ENCODE measurements at regions not wholly inside any gene's neighbourhood (a gene's known extent, or its start where the extent isn't known, plus 50 kb on each side); places are given as distances from the start of the nearest gene placed in this dataset.

DNA sequence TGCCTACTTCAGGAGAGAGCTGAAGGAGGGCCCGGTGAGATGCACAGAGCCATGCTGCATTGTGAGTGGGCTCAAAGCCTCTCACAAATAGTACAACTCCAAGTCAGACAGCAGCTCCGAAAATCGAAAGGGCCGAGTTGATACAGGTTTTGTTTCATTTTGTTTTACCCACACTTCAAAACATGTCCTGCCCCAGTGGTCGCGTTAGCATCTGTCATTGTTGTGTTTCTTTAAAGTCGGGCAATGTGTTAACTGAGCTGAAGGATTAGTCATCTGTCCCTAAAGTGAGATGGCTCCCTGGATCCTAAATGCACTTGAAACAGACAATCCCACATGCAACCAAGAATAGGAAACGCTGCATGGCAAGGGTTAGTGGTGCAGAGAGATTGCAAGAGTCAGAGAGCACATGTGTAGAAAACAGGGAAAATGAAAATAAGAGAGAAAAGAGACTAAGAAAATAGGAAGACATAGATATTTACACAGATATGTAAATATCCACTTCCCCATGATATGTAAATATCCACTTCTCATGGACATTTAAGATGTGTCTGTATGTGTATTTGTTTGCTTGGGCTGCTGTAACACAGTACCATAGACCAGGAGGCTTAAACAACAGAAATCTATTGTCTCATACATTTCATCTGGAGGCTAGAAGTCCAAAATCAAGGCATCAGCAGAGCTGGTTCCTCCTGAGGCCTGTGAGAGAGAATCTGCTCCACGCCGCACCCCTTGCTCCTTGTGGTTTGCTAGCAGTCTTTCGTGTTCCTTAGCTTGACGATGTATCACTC, 131.4 kb upstream of the RAB4A start:
- Histone ChIP-seq H3K4me1 (ENCODE audit: control insufficient read depth, insufficient read depth, low read length) (no peaks in the 10 kb centered on the region), H3K9me3 (ENCODE audit: control insufficient read depth, insufficient read depth, low read depth, low read length) (peaks cover 19% of the 10 kb centered on the region), H3K27ac (ENCODE audit: low read depth, low read length) (no peak overlapping the region), H3K36me3 (ENCODE audit: control insufficient read depth, insufficient read depth, low read length) (peaks cover 3% of the 10 kb centered on the region; the same call in 1 of the 2 replicates), H3K27me3 (ENCODE audit: control insufficient read depth, insufficient read depth, low read length) (no peaks in the 10 kb centered on the region), H3K4me3 (ENCODE audit: low read depth, low read length) (no peak overlapping the region), H3K9ac (ENCODE audit: low read length) (no peak overlapping the region)

DNA sequence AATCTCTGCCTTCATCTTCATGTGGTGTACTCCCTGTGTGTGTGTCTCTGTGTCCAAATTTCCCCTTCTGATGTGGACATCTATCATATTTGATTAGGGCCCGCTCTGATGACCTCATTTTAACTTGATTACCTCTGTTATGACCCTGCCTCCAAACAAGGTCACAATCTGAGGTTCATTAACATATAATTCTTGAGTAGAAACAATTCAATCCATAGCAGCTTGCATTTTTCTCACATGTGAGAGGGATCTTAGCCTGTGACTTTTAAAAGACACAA, 130.9 kb upstream of the RAB4A start:
- Histone ChIP-seq H3K9ac (ENCODE audit: low read length) (no peak overlapping the region), H3K27me3 (ENCODE audit: control insufficient read depth, insufficient read depth, low read length) (no peaks in the 10 kb centered on the region)

DNA sequence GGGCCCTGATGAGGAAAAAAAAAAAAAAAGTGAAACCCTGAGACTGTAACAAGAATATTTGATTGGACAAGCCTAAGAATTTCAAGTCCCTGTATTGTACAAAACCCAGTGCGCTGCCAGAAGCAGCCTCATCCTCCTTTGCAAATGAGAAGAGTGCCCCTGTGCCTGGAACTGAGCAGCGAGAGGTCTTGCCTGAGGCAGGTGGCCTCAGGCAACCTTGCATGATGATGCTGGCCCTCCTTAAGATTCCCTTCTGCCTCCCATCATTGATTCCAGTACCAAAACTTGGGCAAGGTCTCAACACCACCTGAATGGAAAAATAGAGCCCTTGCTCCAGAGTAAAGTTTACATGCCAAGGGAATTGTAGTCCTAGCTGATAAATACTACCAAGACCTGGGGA, 129.6 kb upstream of the RAB4A start:
- peaks cover 3% of the 10 kb centered on the region; the same call in 1 of the 2 replicates for H3K36me3 ChIP-seq (ENCODE audit: control insufficient read depth, insufficient read depth, low read length)
- peaks cover 2% of the 10 kb centered on the region; the same call in 1 of the 2 replicates for H3K9me3 ChIP-seq (ENCODE audit: control insufficient read depth, insufficient read depth, low read depth, low read length)
- no peak overlapping the region for H3K27ac ChIP-seq (ENCODE audit: low read depth, low read length)
- H3K9ac ChIP-seq (ENCODE audit: low read length) = no peak overlapping the region
- no peaks in the 10 kb centered on the region for H3K27me3 ChIP-seq (ENCODE audit: control insufficient read depth, insufficient read depth, low read length)
- H3K4me3 ChIP-seq (ENCODE audit: low read depth, low read length) = no peak overlapping the region
- no peaks in the 10 kb centered on the region for H3K4me1 ChIP-seq (ENCODE audit: control insufficient read depth, insufficient read depth, low read length)

More for the DNA sequence above, 130.9 kb upstream of the RAB4A start:
- Histone ChIP-seq H3K36me3 (ENCODE audit: control insufficient read depth, insufficient read depth, low read length) (peaks cover 3% of the 10 kb centered on the region; the same call in 1 of the 2 replicates), H3K9me3 (ENCODE audit: control insufficient read depth, insufficient read depth, low read depth, low read length) (peaks cover 14% of the 10 kb centered on the region), H3K27ac (ENCODE audit: low read depth, low read length) (no peak overlapping the region), H3K4me3 (ENCODE audit: low read depth, low read length) (no peak overlapping the region), H3K4me1 (ENCODE audit: control insufficient read depth, insufficient read depth, low read length) (no peaks in the 10 kb centered on the region)

DNA sequence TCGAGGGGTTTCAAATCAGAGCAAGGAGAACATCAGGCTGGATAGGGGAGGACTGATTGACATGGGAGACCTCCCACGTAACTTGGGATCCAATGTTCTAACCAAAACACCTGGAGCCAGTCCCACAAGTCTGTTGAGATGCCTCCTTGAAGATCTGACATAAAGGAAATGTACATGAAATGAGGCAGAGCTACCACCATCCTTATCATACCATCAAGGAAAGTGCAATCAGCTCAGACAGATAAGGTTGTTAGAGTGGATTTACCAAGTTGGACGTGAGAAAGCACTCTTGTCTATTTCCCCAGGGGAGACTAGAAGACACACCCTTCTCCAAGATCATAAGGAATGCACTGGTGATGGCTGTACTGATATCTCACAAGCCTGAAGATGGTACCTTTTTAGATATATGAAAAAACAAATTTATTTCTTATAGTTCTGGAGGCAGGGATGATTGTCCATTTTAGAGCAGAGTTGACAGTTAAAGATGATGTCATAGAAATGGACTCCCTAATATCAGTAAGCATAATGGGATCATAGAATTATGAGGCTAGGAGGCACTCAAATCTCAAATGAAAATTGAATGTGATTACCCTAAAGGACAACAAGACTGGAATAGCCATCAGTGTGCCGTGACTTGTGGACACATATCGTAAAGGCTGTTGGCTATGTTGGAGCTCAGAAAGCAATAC, 129.1 kb upstream of the RAB4A start:
- H3K36me3 ChIP-seq (ENCODE audit: control insufficient read depth, insufficient read depth, low read length) = peaks cover 3% of the 10 kb centered on the region; the same call in 1 of the 2 replicates
- H3K9me3 ChIP-seq (ENCODE audit: control insufficient read depth, insufficient read depth, low read depth, low read length) = peaks cover 2% of the 10 kb centered on the region; the same call in 1 of the 2 replicates
- no peak overlapping the region for H3K27ac ChIP-seq (ENCODE audit: low read depth, low read length)
- H3K4me1 ChIP-seq (ENCODE audit: control insufficient read depth, insufficient read depth, low read length) = peaks cover 3% of the 10 kb centered on the region; the same call in 1 of the 2 replicates
- no peaks in the 10 kb centered on the region for H3K27me3 ChIP-seq (ENCODE audit: control insufficient read depth, insufficient read depth, low read length)
- H3K4me3 ChIP-seq (ENCODE audit: low read depth, low read length) = no peak overlapping the region
- no peak overlapping the region for H3K9ac ChIP-seq (ENCODE audit: low read length)

DNA sequence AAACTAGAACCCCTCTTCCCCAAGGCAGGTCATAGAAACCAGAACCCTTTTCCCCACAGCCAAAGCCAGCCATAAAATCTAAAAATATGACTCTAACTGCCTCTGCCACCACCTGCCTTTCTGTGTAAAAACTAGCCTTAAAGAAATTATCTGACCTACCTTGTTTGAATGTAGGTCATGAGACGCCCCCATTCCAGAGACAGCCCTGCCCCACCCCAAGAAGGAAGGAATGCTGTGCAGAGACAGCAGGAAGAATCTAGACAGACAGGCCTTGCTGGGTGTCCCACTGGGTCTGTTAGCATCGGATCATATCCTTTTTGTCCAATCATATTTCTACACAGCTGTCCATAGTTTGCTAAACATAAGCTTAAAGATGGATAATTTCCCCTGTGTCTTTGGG, 128.4 kb upstream of the RAB4A start:
- H3K9ac ChIP-seq (ENCODE audit: low read length) = no peak overlapping the region
- H3K36me3 ChIP-seq (ENCODE audit: control insufficient read depth, insufficient read depth, low read length) = peaks cover 3% of the 10 kb centered on the region; the same call in 1 of the 2 replicates
- peaks cover 9% of the 10 kb centered on the region; the same call in 1 of the 2 replicates for H3K4me1 ChIP-seq (ENCODE audit: control insufficient read depth, insufficient read depth, low read length)
- no peaks in the 10 kb centered on the region for H3K9me3 ChIP-seq (ENCODE audit: control insufficient read depth, insufficient read depth, low read depth, low read length)
- no peaks in the 10 kb centered on the region for H3K27me3 ChIP-seq (ENCODE audit: control insufficient read depth, insufficient read depth, low read length)
- H3K27ac ChIP-seq (ENCODE audit: low read depth, low read length) = no peak overlapping the region
- H3K4me3 ChIP-seq (ENCODE audit: low read depth, low read length) = no peak overlapping the region

DNA sequence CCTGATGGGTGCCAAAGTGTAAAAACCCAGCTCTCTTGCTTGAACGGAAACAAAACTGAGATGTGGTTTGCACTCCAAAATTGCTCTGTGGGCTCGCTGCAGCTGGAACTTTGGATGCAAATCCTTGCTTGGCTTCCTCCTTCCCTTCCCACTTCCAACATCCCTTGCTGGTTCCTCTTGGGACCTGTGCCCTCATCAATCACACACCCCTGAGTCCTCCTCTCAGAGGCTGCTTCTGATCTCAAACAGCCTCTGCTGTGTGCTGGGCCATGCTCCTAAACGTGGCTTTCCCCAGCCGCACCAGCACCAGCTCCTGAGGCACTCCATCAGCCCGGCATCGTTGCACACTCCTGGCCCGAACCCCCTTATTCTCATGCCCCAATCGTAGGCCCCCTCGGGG, 124.3 kb upstream of the RAB4A start:
- no peaks in the 10 kb centered on the region; the same call in 1 of the 2 replicates for H3K36me3 ChIP-seq (ENCODE audit: control insufficient read depth, insufficient read depth, low read length)
- H3K9ac ChIP-seq (ENCODE audit: low read length) = no peak overlapping the region
- H3K9me3 ChIP-seq (ENCODE audit: control insufficient read depth, insufficient read depth, low read depth, low read length) = no peaks in the 10 kb centered on the region
- no peak overlapping the region for H3K27ac ChIP-seq (ENCODE audit: low read depth, low read length)
- no peak overlapping the region for H3K4me3 ChIP-seq (ENCODE audit: low read depth, low read length)
- peaks cover 31% of the 10 kb centered on the region for H3K4me1 ChIP-seq (ENCODE audit: control insufficient read depth, insufficient read depth, low read length)
- no peaks in the 10 kb centered on the region for H3K27me3 ChIP-seq (ENCODE audit: control insufficient read depth, insufficient read depth, low read length)

DNA sequence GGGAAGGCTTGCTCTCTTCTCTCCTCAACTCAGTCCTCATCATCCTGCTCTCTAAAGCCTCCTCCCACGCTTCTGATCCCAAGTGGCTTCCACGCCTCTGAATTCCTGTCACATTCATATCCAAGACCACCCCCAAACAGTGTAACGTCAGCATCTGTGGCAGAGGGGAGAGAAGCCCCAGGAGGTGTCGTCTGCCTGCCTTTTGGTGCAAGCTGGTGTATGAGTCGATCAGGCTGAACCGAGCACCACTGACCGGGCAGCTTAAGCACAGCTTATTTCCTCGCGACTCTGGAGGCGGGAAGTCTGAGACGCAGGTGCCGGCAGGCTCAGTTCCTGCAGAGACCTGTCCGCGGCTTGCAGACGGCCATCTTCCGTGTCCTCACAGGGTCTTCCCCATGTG, 123.8 kb upstream of the RAB4A start:
- Histone ChIP-seq H3K4me3 (ENCODE audit: low read depth, low read length) (no peak overlapping the region), H3K9ac (ENCODE audit: low read length) (no peak overlapping the region), H3K4me1 (ENCODE audit: control insufficient read depth, insufficient read depth, low read length) (peaks cover 31% of the 10 kb centered on the region), H3K36me3 (ENCODE audit: control insufficient read depth, insufficient read depth, low read length) (no peaks in the 10 kb centered on the region; the same call in 1 of the 2 replicates), H3K9me3 (ENCODE audit: control insufficient read depth, insufficient read depth, low read depth, low read length) (no peaks in the 10 kb centered on the region), H3K27me3 (ENCODE audit: control insufficient read depth, insufficient read depth, low read length) (no peaks in the 10 kb centered on the region), H3K27ac (ENCODE audit: low read depth, low read length) (no peak overlapping the region)

DNA sequence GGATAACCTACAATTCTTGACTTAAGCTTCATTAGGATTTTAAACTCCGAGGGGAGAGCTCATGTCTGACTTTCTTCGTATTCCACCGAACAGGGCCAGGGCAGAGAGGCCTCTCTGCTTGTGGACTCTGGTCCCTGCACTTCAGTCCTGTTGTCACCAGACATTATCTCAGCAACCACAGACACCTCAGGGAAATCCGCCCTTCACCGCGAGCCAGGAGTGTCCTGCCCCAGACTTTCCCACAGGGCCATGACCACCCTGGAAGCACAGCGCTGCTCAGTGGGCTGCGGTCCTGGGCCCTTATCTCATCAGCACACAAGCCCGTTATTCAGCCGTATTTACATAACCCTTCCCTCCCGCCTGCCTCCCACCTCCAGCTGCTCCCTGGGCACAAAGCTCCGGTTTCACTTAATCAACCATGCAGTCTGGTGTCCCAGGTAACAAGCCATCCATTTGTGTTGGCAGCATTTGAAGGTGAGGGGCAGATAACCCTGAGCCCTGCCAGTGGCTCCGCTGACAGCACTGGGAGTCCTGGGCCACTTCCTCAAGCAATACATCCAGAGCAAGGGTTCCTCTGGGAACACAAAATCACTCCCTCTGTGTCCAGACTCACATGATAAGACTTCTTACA, 122.8 kb upstream of the RAB4A start:
- Histone ChIP-seq H3K9me3 (ENCODE audit: control insufficient read depth, insufficient read depth, low read depth, low read length) (no peaks in the 10 kb centered on the region), H3K36me3 (ENCODE audit: control insufficient read depth, insufficient read depth, low read length) (no peaks in the 10 kb centered on the region; the same call in 1 of the 2 replicates), H3K27me3 (ENCODE audit: control insufficient read depth, insufficient read depth, low read length) (no peaks in the 10 kb centered on the region), H3K4me3 (ENCODE audit: low read depth, low read length) (no peak overlapping the region), H3K9ac (ENCODE audit: low read length) (no peak overlapping the region), H3K4me1 (ENCODE audit: control insufficient read depth, insufficient read depth, low read length) (peaks cover 31% of the 10 kb centered on the region), H3K27ac (ENCODE audit: low read depth, low read length) (no peak overlapping the region)

DNA sequence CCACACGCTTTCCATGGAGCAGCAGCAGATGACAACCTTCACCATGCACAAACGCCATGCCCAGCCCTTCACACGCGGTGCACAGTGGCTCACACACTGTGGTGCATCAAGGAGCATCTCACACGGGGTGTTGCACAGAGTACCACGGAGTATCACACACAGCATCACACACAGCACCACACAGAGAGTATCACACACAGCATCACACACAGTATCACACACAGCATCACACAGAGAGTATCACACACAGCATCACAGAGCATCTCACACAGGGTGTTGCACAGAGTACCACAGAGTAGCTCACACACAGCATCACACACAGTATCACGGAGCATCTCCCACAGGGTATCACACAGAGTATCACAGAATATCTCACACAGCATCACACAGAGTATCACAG, 122.2 kb upstream of the RAB4A start:
- H3K4me3 ChIP-seq (ENCODE audit: low read depth, low read length) = no peak overlapping the region
- H3K9ac ChIP-seq (ENCODE audit: low read length) = no peak overlapping the region
- no peaks in the 10 kb centered on the region for H3K9me3 ChIP-seq (ENCODE audit: control insufficient read depth, insufficient read depth, low read depth, low read length)
- peaks cover 31% of the 10 kb centered on the region for H3K4me1 ChIP-seq (ENCODE audit: control insufficient read depth, insufficient read depth, low read length)
- H3K27ac ChIP-seq (ENCODE audit: low read depth, low read length) = no peak overlapping the region
- H3K36me3 ChIP-seq (ENCODE audit: control insufficient read depth, insufficient read depth, low read length) = no peaks in the 10 kb centered on the region; the same call in 1 of the 2 replicates
- no peaks in the 10 kb centered on the region for H3K27me3 ChIP-seq (ENCODE audit: control insufficient read depth, insufficient read depth, low read length)

DNA sequence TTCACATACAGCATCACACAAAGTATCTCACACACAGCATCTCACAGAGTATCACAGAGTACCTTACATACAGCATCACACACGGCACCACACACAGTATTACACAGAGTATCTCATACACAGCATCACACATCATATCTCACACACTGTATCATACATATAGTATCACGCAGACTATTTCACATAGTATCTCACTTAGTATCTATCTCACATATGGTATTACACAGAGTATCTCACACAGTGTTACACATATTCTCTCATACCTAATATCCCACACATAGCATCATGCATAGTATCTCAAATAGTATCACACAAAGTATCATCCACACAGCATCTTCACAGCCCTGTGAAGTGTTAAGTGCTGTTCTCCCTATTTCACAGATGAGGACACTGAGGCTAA, 121.5 kb upstream of the RAB4A start:
- Histone ChIP-seq H3K4me1 (ENCODE audit: control insufficient read depth, insufficient read depth, low read length) (peaks cover 31% of the 10 kb centered on the region), H3K9ac (ENCODE audit: low read length) (no peak overlapping the region), H3K4me3 (ENCODE audit: low read depth, low read length) (no peak overlapping the region), H3K27ac (ENCODE audit: low read depth, low read length) (no peak overlapping the region), H3K9me3 (ENCODE audit: control insufficient read depth, insufficient read depth, low read depth, low read length) (no peaks in the 10 kb centered on the region), H3K36me3 (ENCODE audit: control insufficient read depth, insufficient read depth, low read length) (no peaks in the 10 kb centered on the region; the same call in 1 of the 2 replicates), H3K27me3 (ENCODE audit: control insufficient read depth, insufficient read depth, low read length) (no peaks in the 10 kb centered on the region)

DNA sequence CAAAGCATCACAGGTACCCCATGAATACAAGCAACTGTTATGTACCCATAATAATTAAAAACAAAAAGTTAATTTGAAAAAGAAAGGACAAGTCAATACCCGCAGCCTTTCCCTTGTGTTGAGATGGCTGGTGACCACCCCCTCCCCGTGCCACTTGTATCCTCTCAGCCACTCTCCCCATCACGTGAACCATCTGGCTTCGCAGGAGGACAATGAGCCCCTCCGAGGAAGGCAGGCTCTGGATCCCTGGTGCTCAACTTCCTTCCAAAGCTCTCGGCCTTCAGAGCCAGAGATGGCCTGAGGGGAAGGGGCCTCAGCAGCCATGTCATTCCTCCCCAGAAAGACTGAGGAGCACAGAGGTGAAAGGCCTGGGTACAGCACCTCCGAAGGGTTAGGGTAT, 120.4 kb upstream of the RAB4A start:
- H3K27me3 ChIP-seq (ENCODE audit: control insufficient read depth, insufficient read depth, low read length) = no peaks in the 10 kb centered on the region

More for the DNA sequence above, 120.4 kb upstream of the RAB4A start:
- Histone ChIP-seq H3K27ac (ENCODE audit: low read depth, low read length) (no peak overlapping the region), H3K36me3 (ENCODE audit: control insufficient read depth, insufficient read depth, low read length) (no peaks in the 10 kb centered on the region; the same call in 1 of the 2 replicates), H3K4me1 (ENCODE audit: control insufficient read depth, insufficient read depth, low read length) (peaks cover 31% of the 10 kb centered on the region), H3K4me3 (ENCODE audit: low read depth, low read length) (no peak overlapping the region), H3K9ac (ENCODE audit: low read length) (no peak overlapping the region), H3K9me3 (ENCODE audit: control insufficient read depth, insufficient read depth, low read depth, low read length) (no peaks in the 10 kb centered on the region)

Measured in HUES6 (cell line).